Transverse colon (tissue), 4 donors: ENCODE measurements at regions not wholly inside any gene's neighbourhood (a gene's known extent, or its start where the extent isn't known, plus 50 kb on each side); places are given as distances from the start of the nearest gene placed in this dataset.
A peak's percentile ranks its signal among the peaks of the same experiment; 100 is the strongest.

Experiments used
- DNase-seq: peaks from one replicate; pipeline ENCODE4 v3.0.0-alpha.2; 2019
- H3K27ac ChIP-seq, 4 donors: fragments of 200-600 bp; sonication (generic); 2 replicates each; pipeline ENCODE4 v1.5.1; 2016 to 2018; ENCODE audit warnings: inconsistent platforms in 4 of 4
- H3K27me3 ChIP-seq: fragments of 200-600 bp; sonication (generic); 2 replicates; pipeline ENCODE4 v1.5.1; 2017; ENCODE audit warnings: inconsistent platforms
- H3K36me3 ChIP-seq, 4 donors: fragments of 200-600 bp; sonication (generic); 2 replicates each; pipeline ENCODE4 v1.5.1; 2017 to 2019; ENCODE audit warnings: inconsistent platforms in 4 of 4
- H3K4me1 ChIP-seq, 4 donors: fragments of 200-600 bp; sonication (generic); 2 replicates each; pipeline ENCODE4 v1.5.1; 2017 to 2020; ENCODE audit warnings: inconsistent platforms in 4 of 4
- H3K4me3 ChIP-seq, 4 donors: fragments of 200-600 bp; sonication (generic); 1 replicate in 1 of 4; 2 replicates in 3 of 4; pipeline versions ENCODE4 v1.5.1 to v1.6.1; 2017 to 2019; ENCODE audit warnings: inconsistent platforms in 4 of 4
- H3K9me3 ChIP-seq, 2 donors: fragments of 200-600 bp; sonication (generic); 2 replicates each; pipeline ENCODE4 v1.5.1; 2017 to 2019; ENCODE audit warnings: inconsistent platforms in 2 of 2
- EP300 ChIP-seq: sonication (generic); formaldehyde crosslinking; IDR thresholded peaks from one replicate; pipeline ENCODE4 v1.6.1; 2017; ENCODE audit warnings: antibody characterized with exemption, low read depth
- POLR2A ChIP-seq: fragments of 450-650 bp; IDR thresholded peaks from one replicate; pipeline ENCODE4 v1.6.1; 2016; ENCODE audit warnings: antibody characterized with exemption, mild to moderate bottlenecking, moderate library complexity
- POLR2AphosphoS5 ChIP-seq, 3 donors: sonication (generic); formaldehyde crosslinking; IDR thresholded peaks; one replicate each; pipeline ENCODE4 v1.6.1; 2016; ENCODE audit warnings: antibody characterized with exemption in 3 of 3
- WGBS, 2 donors: methylation state at CpG; one replicate each; pipeline ENCODE4 v1.1.5; 2018; ENCODE audit warnings: low coverage in 1 of 2; 5-methylcytosine and 5-hydroxymethylcytosine counted together
- in situ Hi-C, 4 donors: fragments of 200-750 bp; cut with MboI; loops; one replicate each; pipeline versions ENCODE4 v1.15.0 to v1.15.1; 2017; ENCODE audit warnings: low sequenced_read_pairs in 3 of 4, low pct_ligation_motif_present in 1 of 4, low pct_unique_long_range_greater_than_20kb in 1 of 4
- intact Hi-C: fragments of 100-400 bp; cut with DNase I; formaldehyde crosslinking; loops from one replicate; pipeline ENCODE4 v1.15.1; 2023; ENCODE audit warnings: low total_unique reads
- TF ChIP-seq, protein P1 (sequence below), 5 experiments: fragments of 200-600 bp in 3 of 5; fragments of 450-650 bp in 2 of 5; sonication (generic) in 3 of 5; IDR thresholded peaks; 1 replicate in 2 of 5; 2 replicates in 3 of 5; pipeline ENCODE4 v1.5.1; 2016 to 2017; ENCODE audit warnings: antibody characterized with exemption in 5 of 5, inconsistent platforms in 3 of 5, mild to moderate bottlenecking in 2 of 5, moderate library complexity in 1 of 5

DNA sequence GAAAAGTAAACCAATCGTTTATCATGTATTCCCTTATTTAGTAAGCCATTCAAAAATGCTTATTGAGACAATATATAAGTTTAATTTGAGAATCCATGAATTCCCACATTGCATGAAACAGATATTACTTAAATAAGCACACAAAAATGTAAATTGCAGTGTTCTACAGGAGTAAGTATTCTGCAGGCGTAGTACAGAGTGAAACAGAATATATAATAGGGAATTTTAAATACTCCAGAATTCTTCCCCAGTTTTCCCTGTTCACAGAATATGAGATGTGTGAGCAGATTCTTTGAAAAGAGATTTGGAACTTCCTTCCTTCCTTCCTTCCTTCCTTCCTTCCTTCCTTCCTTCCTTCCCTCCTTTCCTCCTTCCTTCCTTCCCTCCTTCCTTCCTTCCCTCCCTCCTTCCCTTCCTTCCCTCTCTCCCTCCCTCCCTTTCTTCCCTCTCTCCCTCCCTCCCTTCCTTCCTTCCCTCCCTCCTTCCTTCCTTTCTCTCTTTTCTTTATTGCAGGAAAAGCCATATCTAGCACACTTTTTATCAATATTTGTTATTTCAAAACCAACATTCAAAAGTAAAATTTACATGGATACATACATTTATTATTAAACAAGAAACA lies 977.7 kb upstream of the LRRTM1 start:
- intact Hi-C loops: no loop called here
- H3K27me3 ChIP-seq: no peaks in the 10 kb centered on the region
- no peak for TF ChIP-seq POLR2A
- TF ChIP-seq POLR2AphosphoS5 (IDR thresholded peaks at IDR 0.05): no peak
- TF ChIP-seq, protein P1, sequence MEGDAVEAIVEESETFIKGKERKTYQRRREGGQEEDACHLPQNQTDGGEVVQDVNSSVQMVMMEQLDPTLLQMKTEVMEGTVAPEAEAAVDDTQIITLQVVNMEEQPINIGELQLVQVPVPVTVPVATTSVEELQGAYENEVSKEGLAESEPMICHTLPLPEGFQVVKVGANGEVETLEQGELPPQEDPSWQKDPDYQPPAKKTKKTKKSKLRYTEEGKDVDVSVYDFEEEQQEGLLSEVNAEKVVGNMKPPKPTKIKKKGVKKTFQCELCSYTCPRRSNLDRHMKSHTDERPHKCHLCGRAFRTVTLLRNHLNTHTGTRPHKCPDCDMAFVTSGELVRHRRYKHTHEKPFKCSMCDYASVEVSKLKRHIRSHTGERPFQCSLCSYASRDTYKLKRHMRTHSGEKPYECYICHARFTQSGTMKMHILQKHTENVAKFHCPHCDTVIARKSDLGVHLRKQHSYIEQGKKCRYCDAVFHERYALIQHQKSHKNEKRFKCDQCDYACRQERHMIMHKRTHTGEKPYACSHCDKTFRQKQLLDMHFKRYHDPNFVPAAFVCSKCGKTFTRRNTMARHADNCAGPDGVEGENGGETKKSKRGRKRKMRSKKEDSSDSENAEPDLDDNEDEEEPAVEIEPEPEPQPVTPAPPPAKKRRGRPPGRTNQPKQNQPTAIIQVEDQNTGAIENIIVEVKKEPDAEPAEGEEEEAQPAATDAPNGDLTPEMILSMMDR (IDR thresholded peaks at IDR 0.05): no peak
- no peak for TF ChIP-seq EP300
- in situ Hi-C loops: no loop called here
- H3K27ac ChIP-seq: no peak overlapping the region
- no peak for DNase-seq
- no peaks in the 10 kb centered on the region for H3K36me3 ChIP-seq
- no peaks in the 10 kb centered on the region for H3K4me1 ChIP-seq
- WGBS, 2 donors: 73 to 87% methylated on average over 2 of the region's 2 CpGs
- no peak overlapping the region for H3K4me3 ChIP-seq
- no peaks in the 10 kb centered on the region for H3K9me3 ChIP-seq

DNA sequence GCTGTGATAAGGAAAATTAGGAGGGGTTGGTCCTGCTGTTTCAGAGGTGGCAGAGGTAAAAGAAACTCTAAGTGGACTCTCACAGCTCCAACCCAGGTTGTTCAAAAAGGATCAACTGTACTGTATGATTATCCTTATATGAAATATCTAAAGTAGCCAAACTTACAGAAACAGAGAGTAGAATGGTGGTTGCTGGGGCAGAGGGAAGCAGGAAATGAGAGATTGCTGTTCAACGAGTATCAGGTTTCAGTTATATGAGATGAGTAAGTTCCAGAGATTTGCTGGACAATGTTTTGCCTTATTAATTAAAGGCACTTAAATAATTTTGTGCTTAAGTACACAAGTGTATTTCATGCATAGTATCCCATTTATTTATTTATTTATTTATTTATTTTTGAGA lies 972.0 kb upstream of the LRRTM1 start:
- Histone ChIP-seq H3K27ac (no peak overlapping the region), H3K36me3 (no peaks in the 10 kb centered on the region), H3K4me3 (no peak overlapping the region), H3K4me1 (no peaks in the 10 kb centered on the region), H3K27me3 (no peaks in the 10 kb centered on the region), H3K9me3 (no peaks in the 10 kb centered on the region)
- TF ChIP-seq, protein P1 (IDR thresholded peaks at IDR 0.05): no peak
- TF ChIP-seq POLR2A (no peak), EP300 (no peak), POLR2AphosphoS5 (IDR thresholded peaks at IDR 0.05) (no peak)
- in situ Hi-C loops (no loop called here), intact Hi-C loops (no loop called here)
- DNase-seq: no peak
- 61 to 83% methylated on average over 1 of the region's 1 CpG for WGBS, 2 donors

DNA sequence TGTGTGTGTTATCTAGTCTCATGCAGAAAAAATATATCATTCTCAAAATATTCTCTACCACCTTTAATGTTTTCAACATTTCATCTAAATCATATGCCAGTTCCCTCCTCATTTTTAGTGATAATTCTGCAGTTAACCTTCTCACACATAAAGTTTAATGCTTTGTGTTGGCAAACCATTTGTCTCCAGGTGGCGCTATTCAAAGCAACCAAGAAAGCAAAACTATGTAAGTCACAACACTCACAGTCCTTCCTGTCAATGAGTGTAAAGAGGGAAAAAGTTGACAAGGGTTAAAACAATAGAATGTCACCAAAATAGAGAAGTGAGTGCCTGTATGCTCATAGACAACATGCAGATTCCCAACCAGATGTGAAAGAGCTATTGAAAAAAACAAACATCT lies 961.6 kb upstream of the LRRTM1 start:
- DNase-seq: no peak

DNA sequence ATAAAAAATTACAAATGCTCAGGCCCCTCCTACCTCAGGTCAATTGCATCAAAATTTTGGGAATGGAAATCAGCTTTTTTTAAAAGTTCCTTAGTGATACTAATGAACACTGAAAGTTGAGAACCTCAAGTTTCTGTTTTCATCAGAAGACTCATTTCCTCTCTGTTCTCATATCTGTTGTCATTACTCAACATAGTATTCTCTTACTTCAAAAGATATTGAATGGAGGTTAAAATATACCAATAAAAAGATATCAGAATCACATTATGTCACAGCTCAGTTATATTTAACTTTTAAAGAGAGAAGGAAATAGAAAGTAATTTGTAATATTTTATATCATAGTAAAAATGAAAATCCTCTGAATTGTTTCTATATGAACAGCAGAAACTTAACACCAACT lies 959.4 kb upstream of the LRRTM1 start:
- Histone ChIP-seq H3K27me3 (no peaks in the 10 kb centered on the region), H3K27ac (no peak overlapping the region), H3K4me1 (no peaks in the 10 kb centered on the region), H3K36me3 (no peaks in the 10 kb centered on the region), H3K9me3 (no peaks in the 10 kb centered on the region), H3K4me3 (no peak overlapping the region)
- DNase-seq: no peak
- no peak for TF ChIP-seq POLR2A
- TF ChIP-seq EP300: no peak
- TF ChIP-seq, protein P1 (IDR thresholded peaks at IDR 0.05): no peak
- in situ Hi-C loops: no loop called here
- intact Hi-C loops: no loop called here

More for the DNA sequence above, 961.6 kb upstream of the LRRTM1 start:
- no peak overlapping the region for H3K4me3 ChIP-seq
- H3K36me3 ChIP-seq: no peaks in the 10 kb centered on the region
- in situ Hi-C loops: no loop called here
- no peaks in the 10 kb centered on the region for H3K9me3 ChIP-seq
- 14% methylated on average over 1 of the region's 1 CpG; no CpG with 5 or more reads in 1 of the 2 donors for WGBS, 2 donors
- intact Hi-C loops: no loop called here
- TF ChIP-seq, protein P1 (IDR thresholded peaks at IDR 0.05): peak in 1 of 5 experiments; percentile 6
- no peak for TF ChIP-seq POLR2A
- no peaks in the 10 kb centered on the region for H3K4me1 ChIP-seq
- no peaks in the 10 kb centered on the region for H3K27me3 ChIP-seq
- no peak overlapping the region for H3K27ac ChIP-seq
